GM10266 (cell line): ENCODE measurements at regions not wholly inside any gene's neighbourhood (a gene's known extent, or its start where the extent isn't known, plus 50 kb on each side); places are given as distances from the start of the nearest gene placed in this dataset.

Experiments used
- DNase-seq: peaks from one replicate; pipeline ENCODE4 v3.0.0; 2012; ENCODE audit errors: extremely low spot score
- TF ChIP-seq, protein P1 (sequence below): IDR thresholded peaks from 2 replicates; pipeline ENCODE4 v1.5.1; 2012; ENCODE audit warnings: mild to moderate bottlenecking, low read depth; ENCODE audit not compliant: control insufficient read depth, insufficient read depth; ENCODE audit errors: missing control alignments

DNA sequence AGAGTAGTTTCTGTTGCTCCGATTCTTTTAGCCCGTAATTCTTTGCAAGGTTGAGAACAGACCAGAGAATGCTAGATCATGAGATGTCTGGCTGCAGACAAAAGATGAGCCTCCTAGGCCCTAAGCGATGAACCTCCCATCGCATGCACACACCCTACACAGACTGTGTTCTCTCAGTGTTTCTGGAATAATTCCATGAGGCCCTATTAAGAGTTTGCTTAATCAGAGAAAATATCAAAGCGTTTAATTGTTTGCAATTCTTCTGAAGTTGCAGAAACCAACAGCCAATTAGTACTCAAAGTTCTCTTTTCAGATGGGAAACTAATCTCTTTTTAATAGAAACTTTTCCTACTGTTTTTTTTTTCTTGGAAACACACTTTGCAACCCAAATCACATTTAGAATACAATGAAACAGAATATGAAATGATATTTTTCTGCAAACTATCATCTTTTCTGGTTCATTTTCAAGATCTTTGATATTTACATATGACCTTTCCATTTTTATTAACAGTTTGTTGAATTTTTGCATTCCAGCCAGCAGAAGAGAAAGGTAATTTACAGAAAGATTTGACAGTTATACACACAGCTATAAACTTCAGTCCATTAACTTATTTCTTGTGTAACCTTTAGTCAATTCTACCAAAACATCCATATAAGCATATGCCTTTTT lies 1525.6 kb downstream of the ARAP2 start:
- DNase-seq: no peak
- TF ChIP-seq, protein P1, sequence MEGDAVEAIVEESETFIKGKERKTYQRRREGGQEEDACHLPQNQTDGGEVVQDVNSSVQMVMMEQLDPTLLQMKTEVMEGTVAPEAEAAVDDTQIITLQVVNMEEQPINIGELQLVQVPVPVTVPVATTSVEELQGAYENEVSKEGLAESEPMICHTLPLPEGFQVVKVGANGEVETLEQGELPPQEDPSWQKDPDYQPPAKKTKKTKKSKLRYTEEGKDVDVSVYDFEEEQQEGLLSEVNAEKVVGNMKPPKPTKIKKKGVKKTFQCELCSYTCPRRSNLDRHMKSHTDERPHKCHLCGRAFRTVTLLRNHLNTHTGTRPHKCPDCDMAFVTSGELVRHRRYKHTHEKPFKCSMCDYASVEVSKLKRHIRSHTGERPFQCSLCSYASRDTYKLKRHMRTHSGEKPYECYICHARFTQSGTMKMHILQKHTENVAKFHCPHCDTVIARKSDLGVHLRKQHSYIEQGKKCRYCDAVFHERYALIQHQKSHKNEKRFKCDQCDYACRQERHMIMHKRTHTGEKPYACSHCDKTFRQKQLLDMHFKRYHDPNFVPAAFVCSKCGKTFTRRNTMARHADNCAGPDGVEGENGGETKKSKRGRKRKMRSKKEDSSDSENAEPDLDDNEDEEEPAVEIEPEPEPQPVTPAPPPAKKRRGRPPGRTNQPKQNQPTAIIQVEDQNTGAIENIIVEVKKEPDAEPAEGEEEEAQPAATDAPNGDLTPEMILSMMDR: no peak

DNA sequence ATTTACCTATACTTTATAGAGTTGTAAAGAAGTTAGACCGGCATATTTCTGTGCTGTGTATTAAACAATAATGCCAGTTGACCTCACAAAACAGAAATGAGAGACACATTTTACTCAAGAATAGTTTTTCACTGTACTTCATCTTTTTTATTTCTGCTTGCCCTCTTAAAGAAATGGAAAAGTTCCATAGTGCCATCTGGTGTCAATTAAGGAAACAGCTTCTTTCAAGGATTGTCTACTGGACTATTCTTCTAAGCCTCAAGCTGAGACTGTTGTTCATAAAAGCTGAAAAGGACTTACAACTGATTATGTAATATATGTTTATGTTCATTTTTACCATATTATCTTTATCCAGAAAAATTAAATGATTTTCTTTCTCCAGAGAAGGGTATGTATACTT lies 1523.7 kb downstream of the ARAP2 start:
- TF ChIP-seq, protein P1: peak; percentile 45
- DNase-seq: no peak

DNA sequence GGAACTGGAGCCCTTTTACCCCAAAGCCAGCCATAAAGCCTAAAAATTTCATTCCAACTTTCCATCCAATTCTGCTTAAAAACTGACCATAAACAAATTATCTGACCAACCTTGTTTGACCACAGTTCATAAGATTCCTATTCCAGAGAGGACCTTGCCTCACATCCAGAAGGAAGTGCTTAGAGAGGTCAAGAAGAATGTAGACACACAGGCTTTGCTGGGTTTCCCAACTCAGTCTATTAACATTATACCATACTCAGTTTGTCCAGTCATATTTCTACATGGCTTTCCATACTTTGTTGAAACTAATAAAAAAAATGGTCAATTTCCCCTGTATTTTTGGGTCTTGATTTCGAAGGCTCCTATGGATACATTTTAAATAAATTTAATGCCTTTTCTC lies 1522.5 kb downstream of the ARAP2 start:
- no peak for DNase-seq
- TF ChIP-seq, protein P1: no peak

DNA sequence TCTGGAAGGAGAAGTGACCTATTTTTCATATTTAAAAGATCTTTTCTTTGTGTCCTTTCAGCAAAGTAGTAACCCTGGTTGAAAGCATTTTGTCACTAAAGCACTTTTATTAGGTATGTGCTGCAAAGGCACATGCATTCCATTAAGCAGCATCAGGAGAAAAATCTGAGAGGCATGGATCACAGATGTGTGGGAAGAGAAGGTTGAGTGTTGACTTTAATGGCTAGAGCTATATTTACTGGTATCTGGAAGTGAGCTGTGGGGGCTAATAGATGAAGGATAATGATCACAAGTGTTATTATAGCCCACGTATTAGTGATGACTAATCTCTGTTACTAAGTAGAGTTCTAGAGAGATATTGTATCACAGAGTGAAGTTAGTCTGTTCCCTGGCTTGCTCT lies 1520.7 kb downstream of the ARAP2 start:
- TF ChIP-seq, protein P1: no peak
- DNase-seq: no peak

DNA sequence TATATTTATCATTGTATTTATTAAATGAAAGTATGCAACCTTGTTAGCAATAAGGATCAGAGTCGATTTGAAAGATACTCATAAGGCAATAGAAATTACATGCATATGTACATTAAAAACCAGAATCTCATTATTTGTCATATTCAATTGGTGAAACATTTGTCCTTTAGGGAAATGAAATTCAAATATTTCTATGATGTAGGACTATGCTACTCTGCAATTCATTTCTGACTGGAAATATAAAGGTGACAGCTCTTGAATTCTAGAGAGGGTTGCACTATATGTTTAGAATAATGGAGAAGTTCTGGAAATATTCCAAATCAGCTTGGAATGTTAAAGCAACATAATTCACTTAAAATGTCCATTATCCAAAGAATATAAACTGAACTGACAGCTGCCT lies 1519.8 kb downstream of the ARAP2 start:
- TF ChIP-seq, protein P1: no peak
- no peak for DNase-seq

DNA sequence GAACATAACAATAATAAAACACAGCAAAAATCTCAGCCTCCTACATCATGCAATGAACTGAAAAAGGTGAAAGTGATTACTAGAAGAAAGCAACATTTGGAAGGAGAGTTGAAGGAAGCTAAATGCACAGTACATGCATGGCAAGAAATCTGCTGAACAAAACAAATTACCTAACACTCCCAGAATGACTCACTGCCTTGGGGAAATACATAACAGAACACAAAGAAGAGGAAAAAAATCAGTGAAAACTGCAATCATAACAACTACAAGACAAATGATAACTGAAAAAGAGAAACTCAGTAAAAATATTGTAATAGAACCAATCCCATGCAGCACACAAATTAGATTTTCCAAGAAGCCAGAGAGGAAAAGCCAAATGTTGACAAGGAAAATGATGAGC lies 1513.2 kb downstream of the ARAP2 start:
- TF ChIP-seq, protein P1: no peak
- DNase-seq: no peak

DNA sequence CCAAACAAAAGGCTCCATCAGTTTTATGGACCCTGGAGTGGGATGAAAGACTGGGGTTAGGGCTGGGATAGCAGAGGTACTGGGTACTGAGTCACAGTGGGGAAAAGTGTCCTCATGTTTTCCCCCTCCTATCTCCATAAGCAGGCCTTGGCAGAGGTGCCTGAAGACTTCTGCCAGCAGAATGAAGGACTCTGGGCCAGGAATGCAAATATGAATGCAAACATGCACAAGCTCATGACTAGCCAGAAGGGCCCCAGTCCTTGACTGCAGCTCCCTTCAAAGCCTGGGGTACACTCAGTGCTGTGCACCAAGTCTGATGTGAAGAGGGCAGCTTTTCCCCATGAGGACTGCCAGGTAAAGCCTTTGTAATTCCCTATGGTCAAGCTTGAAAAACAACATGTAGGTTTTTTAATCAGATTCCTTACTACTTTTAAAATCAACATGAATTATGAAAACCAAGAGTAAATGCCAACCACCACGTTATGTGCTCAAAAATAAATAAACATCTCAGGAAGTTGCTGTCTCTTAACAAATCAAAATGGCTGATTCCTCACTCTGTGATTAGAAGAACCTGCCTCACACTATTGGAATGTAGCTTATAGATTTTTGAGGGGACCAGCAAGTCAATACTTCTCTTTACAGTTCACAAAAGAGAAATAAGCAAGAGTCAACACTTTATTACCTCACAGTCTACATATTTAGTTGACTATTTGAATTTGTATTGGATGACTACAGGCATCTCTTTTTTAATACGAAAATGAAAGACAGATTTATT lies 1512.0 kb downstream of the ARAP2 start:
- TF ChIP-seq, protein P1: no peak

More for the DNA sequence above, 1512.0 kb downstream of the ARAP2 start:
- DNase-seq: no peak
